ENCODE measurements at regions not wholly inside any gene's neighbourhood (a gene's known extent, or its start where the extent isn't known, plus 50 kb on each side); places are given as distances from the start of the nearest gene placed in this dataset.

GRCh38 chr9:4921449-4921848 is 63.6 kb upstream of the JAK2 start:
- Histone ChIP-seq H2AFZ (ENCODE audit: low read length) (no peak overlapping the region), H3K4me2 (ENCODE audit: low read length) (no peak overlapping the region), H4K20me1 (ENCODE audit: insufficient read depth, low read length) (no peaks in the 10 kb centered on the region), H3K36me3 (ENCODE audit: insufficient read depth, low read length) (no peaks in the 10 kb centered on the region), H3K27me3 (ENCODE audit: insufficient read depth, low read length) (no peaks in the 10 kb centered on the region; the same call in 1 of the 2 replicates), H3K4me3 (ENCODE audit: low read depth, low read length, poor library complexity, severe bottlenecking) (no peak overlapping the region), H3K4me1 (ENCODE audit: insufficient read depth, low read length, severe bottlenecking) (no peaks in the 10 kb centered on the region), H3K9me3 (ENCODE audit: low read length) (no peaks in the 10 kb centered on the region), H3F3A (ENCODE audit: insufficient read depth, low read length) (no peaks in the 10 kb centered on the region), H3K9me2 (ENCODE audit: low read depth, low read length) (no peaks in the 10 kb centered on the region), H3K79me2 (ENCODE audit: insufficient read depth, low read length) (no peaks in the 10 kb centered on the region), H3K9ac (ENCODE audit: low read length) (no peak overlapping the region), H3K27ac (ENCODE audit: low read depth, low read length, poor library complexity, severe bottlenecking) (no peak overlapping the region)
- TF ChIP-seq EZH2 (IDR thresholded peaks at IDR 0.05; ENCODE audit: borderline replicate concordance, low read length), result no peak

- Histone ChIP-seq H3K36me3 (ENCODE audit: insufficient read depth, low read length) (no peaks in the 10 kb centered on the region), H3F3A (ENCODE audit: insufficient read depth, low read length) (no peaks in the 10 kb centered on the region), H2AFZ (ENCODE audit: low read length) (no peak overlapping the region), H4K20me1 (ENCODE audit: insufficient read depth, low read length) (no peaks in the 10 kb centered on the region), H3K27ac (ENCODE audit: low read depth, low read length, poor library complexity, severe bottlenecking) (no peak overlapping the region), H3K9ac (ENCODE audit: low read length) (no peak overlapping the region), H3K9me3 (ENCODE audit: low read length) (no peaks in the 10 kb centered on the region), H3K27me3 (ENCODE audit: insufficient read depth, low read length) (no peaks in the 10 kb centered on the region; the same call in 1 of the 2 replicates), H3K9me2 (ENCODE audit: low read depth, low read length) (no peaks in the 10 kb centered on the region), H3K4me3 (ENCODE audit: low read depth, low read length, poor library complexity, severe bottlenecking) (no peak overlapping the region), H3K4me2 (ENCODE audit: low read length) (no peak overlapping the region), H3K4me1 (ENCODE audit: insufficient read depth, low read length, severe bottlenecking) (no peaks in the 10 kb centered on the region), H3K79me2 (ENCODE audit: insufficient read depth, low read length) (no peaks in the 10 kb centered on the region)
- TF ChIP-seq EZH2 (IDR thresholded peaks at IDR 0.05; ENCODE audit: borderline replicate concordance, low read length) (no peak), CTCF (IDR thresholded peaks at IDR 0.05; ENCODE audit: low read length) (no peak)
These were observed 63.0 kb upstream of the JAK2 start for GRCh38 chr9:4922101-4922500.

- H3K4me3 ChIP-seq (ENCODE audit: low read depth, low read length, poor library complexity, severe bottlenecking), result no peak overlapping the region
- H3K9me2 ChIP-seq (ENCODE audit: low read depth, low read length), result no peaks in the 10 kb centered on the region
- no peak overlapping the region for H3K4me2 ChIP-seq (ENCODE audit: low read length)
- no peaks in the 10 kb centered on the region for H3K4me1 ChIP-seq (ENCODE audit: insufficient read depth, low read length, severe bottlenecking)
- no peaks in the 10 kb centered on the region for H3K36me3 ChIP-seq (ENCODE audit: insufficient read depth, low read length)
- H3K79me2 ChIP-seq (ENCODE audit: insufficient read depth, low read length), result no peaks in the 10 kb centered on the region
- H3F3A ChIP-seq (ENCODE audit: insufficient read depth, low read length), result no peaks in the 10 kb centered on the region
- H4K20me1 ChIP-seq (ENCODE audit: insufficient read depth, low read length), result no peaks in the 10 kb centered on the region
- H3K27ac ChIP-seq (ENCODE audit: low read depth, low read length, poor library complexity, severe bottlenecking), result no peak overlapping the region
- H3K9ac ChIP-seq (ENCODE audit: low read length), result no peak overlapping the region
- no peaks in the 10 kb centered on the region for H3K9me3 ChIP-seq (ENCODE audit: low read length)
- H2AFZ ChIP-seq (ENCODE audit: low read length), result no peak overlapping the region
- no peaks in the 10 kb centered on the region; the same call in 1 of the 2 replicates for H3K27me3 ChIP-seq (ENCODE audit: insufficient read depth, low read length)
- TF ChIP-seq EZH2 (IDR thresholded peaks at IDR 0.05; ENCODE audit: borderline replicate concordance, low read length), result no peak
- TF ChIP-seq CTCF (IDR thresholded peaks at IDR 0.05; ENCODE audit: low read length), result no peak
These were observed 62.3 kb upstream of the JAK2 start for GRCh38 chr9:4922730-4923129.

- TF ChIP-seq EZH2 (IDR thresholded peaks at IDR 0.05; ENCODE audit: borderline replicate concordance, low read length) (no peak), CTCF (IDR thresholded peaks at IDR 0.05; ENCODE audit: low read length) (no peak)
- H3K27me3 ChIP-seq (ENCODE audit: insufficient read depth, low read length), result no peaks in the 10 kb centered on the region; the same call in 1 of the 2 replicates
- no peak overlapping the region for H2AFZ ChIP-seq (ENCODE audit: low read length)
- H3K36me3 ChIP-seq (ENCODE audit: insufficient read depth, low read length), result no peaks in the 10 kb centered on the region
- no peak overlapping the region for H3K9ac ChIP-seq (ENCODE audit: low read length)
- no peak overlapping the region for H3K4me2 ChIP-seq (ENCODE audit: low read length)
- H3K27ac ChIP-seq (ENCODE audit: low read depth, low read length, poor library complexity, severe bottlenecking), result no peak overlapping the region
- no peak overlapping the region for H3K4me3 ChIP-seq (ENCODE audit: low read depth, low read length, poor library complexity, severe bottlenecking)
- H3F3A ChIP-seq (ENCODE audit: insufficient read depth, low read length), result no peaks in the 10 kb centered on the region
- H3K9me3 ChIP-seq (ENCODE audit: low read length), result no peaks in the 10 kb centered on the region
- no peaks in the 10 kb centered on the region for H4K20me1 ChIP-seq (ENCODE audit: insufficient read depth, low read length)
- no peaks in the 10 kb centered on the region for H3K79me2 ChIP-seq (ENCODE audit: insufficient read depth, low read length)
- H3K9me2 ChIP-seq (ENCODE audit: low read depth, low read length), result no peaks in the 10 kb centered on the region
- H3K4me1 ChIP-seq (ENCODE audit: insufficient read depth, low read length, severe bottlenecking), result no peaks in the 10 kb centered on the region
These were observed 61.9 kb upstream of the JAK2 start for GRCh38 chr9:4923141-4923540.

Measured in OCI-LY1 (cell line).